ENCODE measurements at regions not wholly inside any gene's neighbourhood (a gene's known extent, or its start where the extent isn't known, plus 50 kb on each side); places are given as distances from the start of the nearest gene placed in this dataset.

DNA sequence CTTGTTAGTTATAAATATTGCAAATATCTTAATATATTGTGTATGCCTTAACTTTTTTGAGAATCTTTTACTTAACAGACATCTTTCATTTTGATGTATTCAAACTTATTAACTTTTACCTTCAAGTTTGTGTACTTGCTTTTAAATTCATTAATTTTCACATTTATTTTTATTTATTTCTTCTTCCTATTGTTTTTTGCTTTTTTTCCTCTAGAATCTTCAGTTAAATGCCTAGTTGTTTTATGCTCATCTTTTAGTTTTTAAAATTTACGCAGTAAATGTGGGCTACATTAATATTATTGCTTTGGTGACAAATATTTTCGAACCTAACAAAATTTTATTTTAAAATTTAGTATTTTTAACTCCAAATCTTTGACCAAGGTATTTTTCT is 89.0 kb downstream of the TNFAIP3 start:
- CTCF ChIA-PET = interaction anchor here (1.8 kb wide), 1 partner anchor 11 kb away, joined by 4 read pairs; no protein-coding TSS in a partner anchor
- no peak overlapping the region for H3K27ac ChIP-seq (ENCODE audit: low read depth, low read length)
- POLR2A ChIA-PET = no interaction called here
- no peaks in the 10 kb centered on the region for H3K9me3 ChIP-seq (ENCODE audit: low read length)
- Mint-ChIP-seq H3K9me3 (peaks cover 0 to 3% (median 0%) of the 10 kb centered on the region in 5 donors), H3K4me3 (no peak overlapping the region), H3K27ac (no peak overlapping the region), H3K27me3 (no peaks in the 10 kb centered on the region), H3K4me1 (peaks cover 10 to 11% (median 11%) of the 10 kb centered on the region in 3 donors), H3K36me3 (peaks cover 0 to 7% (median 0%) of the 10 kb centered on the region in 3 donors)
- H3K27me3 ChIP-seq (ENCODE audit: insufficient read depth, low read length, poor library complexity, severe bottlenecking) = no peaks in the 10 kb centered on the region
- no peaks in the 10 kb centered on the region for H3K36me3 ChIP-seq (ENCODE audit: insufficient read depth, low read length)
- no peak overlapping the region for H3K4me3 ChIP-seq (ENCODE audit: low read length)
- no peak for DNase-seq
- H3K4me1 ChIP-seq (ENCODE audit: insufficient read depth, low read length) = no peaks in the 10 kb centered on the region

DNA sequence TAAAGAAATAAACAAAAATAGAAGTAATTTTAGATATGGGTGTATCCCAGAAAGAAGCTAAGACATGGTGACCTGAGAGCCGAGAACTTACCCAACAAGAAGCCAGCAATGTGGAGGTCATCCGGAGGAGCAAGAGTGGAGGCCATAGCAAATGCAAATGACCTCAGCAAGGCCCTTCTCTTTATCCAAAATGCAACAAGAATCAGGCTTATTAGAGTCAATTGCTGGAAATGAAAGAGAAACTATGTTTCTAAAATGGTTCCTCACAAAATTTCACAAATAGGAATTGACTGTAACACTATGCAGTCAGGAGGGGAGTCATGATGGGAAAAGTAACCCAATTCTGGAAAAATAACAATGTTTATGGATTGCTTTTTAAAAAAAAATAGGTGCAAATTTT is 90.4 kb downstream of the TNFAIP3 start:
- peaks cover 0 to 3% (median 0%) of the 10 kb centered on the region in 5 donors for H3K9me3 Mint-ChIP-seq
- peaks cover 0 to 9% (median 2%) of the 10 kb centered on the region in 3 donors for H3K36me3 Mint-ChIP-seq

DNA sequence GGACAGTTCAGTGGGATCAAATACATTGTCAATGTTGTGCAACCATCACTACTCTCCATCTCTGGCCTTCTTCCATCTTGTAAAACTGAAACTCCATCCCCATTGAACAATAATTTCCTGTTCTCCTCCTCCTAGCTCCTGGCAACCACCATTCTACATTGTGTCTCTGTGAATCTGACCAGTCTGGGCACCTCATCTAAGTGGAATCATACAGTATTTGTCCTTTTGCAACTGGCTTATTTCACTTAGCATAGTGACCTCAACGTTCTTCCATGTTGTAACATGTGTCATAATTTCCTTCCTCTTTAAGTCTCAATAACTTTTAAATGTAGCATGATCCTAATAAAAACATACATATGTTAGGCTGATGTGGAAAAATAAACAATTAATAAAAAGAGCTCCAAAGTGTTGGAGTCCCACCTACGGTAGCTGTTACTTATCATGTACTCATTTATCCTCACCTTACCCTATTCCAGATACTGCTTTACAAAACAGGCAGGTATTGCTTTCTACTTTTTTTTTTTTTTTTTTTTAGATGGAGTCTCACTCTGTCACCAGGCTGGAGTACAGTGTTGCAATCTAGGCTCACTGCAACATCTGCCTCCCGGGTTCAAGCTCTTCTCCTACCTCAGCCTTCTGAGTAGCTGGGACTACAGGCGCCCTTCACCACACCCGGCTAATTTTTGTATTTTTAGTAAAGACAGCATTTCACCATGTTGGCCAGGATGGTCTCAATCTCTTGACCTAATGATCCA is 91.9 kb downstream of the TNFAIP3 start:
- DNase-seq = no peak
- CTCF ChIA-PET = interaction anchor here (2.1 to 2.9 kb wide), 2 partner anchors 9 to 14 kb away, joined by 6 to 9 read pairs; no protein-coding TSS in a partner anchor

More for the DNA sequence above, 90.4 kb downstream of the TNFAIP3 start:
- Histone ChIP-seq H3K27me3 (ENCODE audit: insufficient read depth, low read length, poor library complexity, severe bottlenecking) (no peaks in the 10 kb centered on the region), H3K9me3 (ENCODE audit: low read length) (no peaks in the 10 kb centered on the region), H3K4me1 (ENCODE audit: insufficient read depth, low read length) (no peaks in the 10 kb centered on the region), H3K27ac (ENCODE audit: low read depth, low read length) (no peak overlapping the region), H3K4me3 (ENCODE audit: low read length) (no peak overlapping the region), H3K36me3 (ENCODE audit: insufficient read depth, low read length) (no peaks in the 10 kb centered on the region)
- Mint-ChIP-seq H3K4me3 (no peak overlapping the region), H3K4me1 (peaks cover 6 to 10% (median 7%) of the 10 kb centered on the region in 3 donors), H3K27ac (no peak overlapping the region), H3K27me3 (no peaks in the 10 kb centered on the region)
- no peak for DNase-seq
- POLR2A ChIA-PET = no interaction called here
- CTCF ChIA-PET = no interaction called here

DNA sequence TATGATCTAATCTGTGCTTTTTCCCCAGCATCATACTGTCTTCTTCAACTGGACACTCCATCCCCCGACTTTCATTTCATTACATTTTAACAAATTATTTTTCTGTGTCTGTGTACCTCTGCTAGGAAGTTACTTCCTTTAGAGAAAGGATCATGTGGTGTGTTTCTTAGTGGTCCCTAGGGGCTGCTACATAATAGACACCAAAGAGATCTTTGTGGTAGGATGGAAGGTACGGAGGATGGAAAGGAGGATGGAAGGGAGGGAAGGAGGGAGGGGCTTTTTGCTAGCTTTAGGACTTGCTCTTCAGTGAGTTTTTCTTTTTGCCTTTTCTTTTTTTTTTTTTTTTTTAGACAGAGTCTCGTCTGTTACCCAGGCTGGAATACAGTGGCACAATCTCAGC is 95.7 kb downstream of the TNFAIP3 start:
- H3K4me1 ChIP-seq (ENCODE audit: insufficient read depth, low read length) = no peaks in the 10 kb centered on the region
- Mint-ChIP-seq H3K27ac (peak overlapping the region in 2 of 8 donors; percentile 4 to 11), H3K9me3 (peaks cover 0 to 3% (median 0%) of the 10 kb centered on the region in 5 donors), H3K36me3 (peaks cover 0 to 9% (median 2%) of the 10 kb centered on the region in 3 donors), H3K4me3 (no peak overlapping the region), H3K27me3 (no peaks in the 10 kb centered on the region), H3K4me1 (peaks cover 14 to 26% (median 16%) of the 10 kb centered on the region in 3 donors)
- no peaks in the 10 kb centered on the region for H3K36me3 ChIP-seq (ENCODE audit: insufficient read depth, low read length)
- no peaks in the 10 kb centered on the region for H3K9me3 ChIP-seq (ENCODE audit: low read length)
- CTCF ChIA-PET = interaction anchor here (1.4 kb wide), 1 partner anchor 19 kb away, joined by 3 read pairs; no protein-coding TSS in a partner anchor
- H3K4me3 ChIP-seq (ENCODE audit: low read length) = no peak overlapping the region
- no peak for DNase-seq
- H3K27me3 ChIP-seq (ENCODE audit: insufficient read depth, low read length, poor library complexity, severe bottlenecking) = no peaks in the 10 kb centered on the region
- H3K27ac ChIP-seq (ENCODE audit: low read depth, low read length) = no peak overlapping the region
- POLR2A ChIA-PET = interaction anchor here (0.8 kb wide), 1 partner anchor 184 kb away, joined by 4 read pairs; no protein-coding TSS in a partner anchor

More for the DNA sequence above, 91.9 kb downstream of the TNFAIP3 start:
- Histone ChIP-seq H3K4me3 (ENCODE audit: low read length) (no peak overlapping the region), H3K27ac (ENCODE audit: low read depth, low read length) (no peak overlapping the region), H3K4me1 (ENCODE audit: insufficient read depth, low read length) (no peaks in the 10 kb centered on the region), H3K27me3 (ENCODE audit: insufficient read depth, low read length, poor library complexity, severe bottlenecking) (no peaks in the 10 kb centered on the region), H3K9me3 (ENCODE audit: low read length) (no peaks in the 10 kb centered on the region), H3K36me3 (ENCODE audit: insufficient read depth, low read length) (no peaks in the 10 kb centered on the region)
- POLR2A ChIA-PET = no interaction called here
- Mint-ChIP-seq H3K36me3 (peaks cover 0 to 9% (median 2%) of the 10 kb centered on the region in 3 donors), H3K27me3 (no peaks in the 10 kb centered on the region), H3K4me3 (no peak overlapping the region), H3K9me3 (peaks cover 0 to 3% (median 0%) of the 10 kb centered on the region in 5 donors), H3K4me1 (peaks cover 7 to 11% (median 8%) of the 10 kb centered on the region in 3 donors), H3K27ac (peak overlapping the region in 1 of 8 donors; percentile 34)

DNA sequence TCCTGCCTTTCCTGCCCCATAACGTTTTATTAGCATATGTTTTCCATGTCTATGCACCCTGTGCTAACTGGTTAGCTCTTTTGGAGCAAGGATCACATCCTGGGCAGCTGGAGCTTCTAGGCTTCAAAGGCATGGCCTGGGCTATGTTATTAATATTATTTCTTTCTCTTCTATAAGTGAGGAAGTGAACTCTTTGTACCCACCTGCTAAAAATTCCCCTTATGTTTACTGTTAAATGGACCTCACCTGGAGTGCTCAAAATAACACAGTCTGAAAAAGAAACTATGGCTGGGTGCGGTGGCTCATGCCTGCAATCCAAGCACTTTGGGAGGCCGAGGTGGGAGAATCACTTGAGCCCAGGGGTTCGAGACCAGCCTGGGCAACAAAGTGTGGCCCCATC is 97.8 kb downstream of the TNFAIP3 start:
- Histone ChIP-seq H3K9me3 (ENCODE audit: low read length) (no peaks in the 10 kb centered on the region), H3K27ac (ENCODE audit: low read depth, low read length) (no peak overlapping the region), H3K36me3 (ENCODE audit: insufficient read depth, low read length) (no peaks in the 10 kb centered on the region), H3K4me3 (ENCODE audit: low read length) (no peak overlapping the region), H3K4me1 (ENCODE audit: insufficient read depth, low read length) (peaks cover 9% of the 10 kb centered on the region), H3K27me3 (ENCODE audit: insufficient read depth, low read length, poor library complexity, severe bottlenecking) (no peaks in the 10 kb centered on the region)
- POLR2A ChIA-PET = no interaction called here
- peaks cover 26 to 38% (median 31%) of the 10 kb centered on the region in 3 donors for H3K4me1 Mint-ChIP-seq
- no peak overlapping the region for H3K4me3 Mint-ChIP-seq
- H3K36me3 Mint-ChIP-seq = peaks cover 0 to 7% (median 2%) of the 10 kb centered on the region in 3 donors
- H3K27me3 Mint-ChIP-seq = no peaks in the 10 kb centered on the region
- CTCF ChIA-PET = interaction anchor here (1.5 to 2.7 kb wide), 2 partner anchors 11 to 20 kb away, joined by 6 to 12 read pairs; no protein-coding TSS in a partner anchor
- DNase-seq = no peak
- H3K27ac Mint-ChIP-seq = peak overlapping the region in 1 of 8 donors; percentile 84
- peaks cover 0 to 3% (median 0%) of the 10 kb centered on the region in 5 donors for H3K9me3 Mint-ChIP-seq

DNA sequence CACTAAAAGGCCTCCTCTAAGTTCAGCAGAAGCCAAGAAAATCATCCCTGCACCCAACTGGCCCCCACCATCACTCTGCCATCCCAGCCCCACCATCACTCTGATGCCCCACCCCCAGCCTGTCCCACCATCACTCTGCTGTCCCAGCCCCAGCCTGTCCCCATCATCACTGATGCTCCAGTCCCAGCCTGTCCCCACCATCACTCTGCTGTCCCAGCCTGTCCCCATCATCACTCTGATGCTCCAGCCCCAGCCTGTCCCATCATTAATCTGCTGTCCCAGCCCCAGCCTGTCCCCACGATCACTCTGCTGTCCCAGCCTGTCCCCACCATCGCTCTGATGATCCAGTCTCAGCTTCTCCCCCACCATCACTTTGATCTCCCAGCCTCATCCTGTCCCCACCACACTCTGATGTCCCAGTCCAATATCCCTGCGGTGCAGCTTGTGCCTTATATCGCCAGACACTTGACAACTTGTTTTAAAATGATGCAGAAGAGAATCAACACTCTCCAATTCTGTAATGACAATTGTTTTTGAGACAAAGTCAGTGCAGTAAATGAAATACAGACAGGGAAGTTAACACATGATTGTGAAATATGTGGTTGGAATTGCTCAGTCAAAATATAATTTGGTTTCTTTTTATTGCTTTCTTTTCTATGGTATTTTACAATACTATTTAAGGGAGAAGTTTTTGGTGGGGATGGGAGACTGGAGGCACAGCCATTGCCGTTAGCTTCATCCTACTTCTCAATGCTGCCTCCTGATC is 100.8 kb downstream of the TNFAIP3 start:
- H3K27me3 ChIP-seq (ENCODE audit: insufficient read depth, low read length, poor library complexity, severe bottlenecking) = no peaks in the 10 kb centered on the region
- H3K4me1 Mint-ChIP-seq = peaks cover 52 to 68% (median 60%) of the 10 kb centered on the region in 3 donors
- ChIA-PET CTCF (interaction anchor here (0.6 to 2.7 kb wide), 4 partner anchors 8 to 260 kb away, joined by 3 to 12 read pairs (median 4); no protein-coding TSS in a partner anchor), POLR2A (interaction anchor here (0.7 kb wide), 1 partner anchor 100 kb away, joined by 3 read pairs; no protein-coding TSS in a partner anchor)
- H3K36me3 Mint-ChIP-seq = peaks cover 0 to 3% (median 0%) of the 10 kb centered on the region in 3 donors
- no peak overlapping the region for H3K27ac ChIP-seq (ENCODE audit: low read depth, low read length)
- H3K4me1 ChIP-seq (ENCODE audit: insufficient read depth, low read length) = peaks cover 9% of the 10 kb centered on the region
- no peaks in the 10 kb centered on the region for H3K9me3 ChIP-seq (ENCODE audit: low read length)
- H3K27me3 Mint-ChIP-seq = no peaks in the 10 kb centered on the region
- H3K36me3 ChIP-seq (ENCODE audit: insufficient read depth, low read length) = no peaks in the 10 kb centered on the region
- DNase-seq = no peak
- no peak overlapping the region for H3K4me3 ChIP-seq (ENCODE audit: low read length)
- H3K27ac Mint-ChIP-seq = peak overlapping the region; percentile 29 to 94 (median 88)
- peak overlapping the region in 3 of 7 donors; percentile 29 to 71 (median 39) for H3K4me3 Mint-ChIP-seq
- H3K9me3 Mint-ChIP-seq = no peaks in the 10 kb centered on the region

DNA sequence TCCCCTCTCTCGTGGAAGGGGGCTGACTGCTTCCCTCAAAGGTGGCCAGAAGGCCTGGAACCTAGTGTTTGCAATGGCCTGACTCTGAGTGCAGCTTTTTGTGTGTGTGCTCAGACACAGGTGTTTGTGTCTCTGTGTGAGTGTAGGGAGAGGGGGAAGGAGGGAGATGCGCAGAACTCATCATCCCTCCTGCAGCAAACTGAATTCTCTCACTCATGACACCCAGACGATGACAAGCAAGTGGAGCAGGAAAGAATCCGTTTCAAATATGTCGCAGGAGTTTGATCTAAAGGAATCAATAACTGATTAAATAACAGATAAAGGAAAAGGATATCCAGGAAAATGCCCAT is 101.4 kb downstream of the TNFAIP3 start:
- no peaks in the 10 kb centered on the region for H3K27me3 ChIP-seq (ENCODE audit: insufficient read depth, low read length, poor library complexity, severe bottlenecking)
- H3K9me3 Mint-ChIP-seq = no peaks in the 10 kb centered on the region
- no peak for DNase-seq
- ChIA-PET CTCF (interaction anchor here (1.0 to 1.3 kb wide), 2 partner anchors 19 to 260 kb away, joined by 3 to 4 read pairs; no protein-coding TSS in a partner anchor), POLR2A (interaction anchor here (0.7 kb wide), 1 partner anchor 101 kb away, joined by 3 read pairs; no protein-coding TSS in a partner anchor)
- H3K36me3 ChIP-seq (ENCODE audit: insufficient read depth, low read length) = no peaks in the 10 kb centered on the region
- no peak overlapping the region for H3K4me3 ChIP-seq (ENCODE audit: low read length)
- peaks cover 9% of the 10 kb centered on the region for H3K4me1 ChIP-seq (ENCODE audit: insufficient read depth, low read length)
- no peak overlapping the region for H3K27ac ChIP-seq (ENCODE audit: low read depth, low read length)
- peak overlapping the region; percentile 7 to 94 (median 88) for H3K27ac Mint-ChIP-seq
- H3K27me3 Mint-ChIP-seq = no peaks in the 10 kb centered on the region
- H3K4me3 Mint-ChIP-seq = peak overlapping the region in 2 of 7 donors; percentile 23 to 71
- peaks cover 0 to 3% (median 0%) of the 10 kb centered on the region in 3 donors for H3K36me3 Mint-ChIP-seq
- no peaks in the 10 kb centered on the region for H3K9me3 ChIP-seq (ENCODE audit: low read length)
- H3K4me1 Mint-ChIP-seq = peaks cover 54 to 71% (median 61%) of the 10 kb centered on the region in 3 donors
